ENCODE measurements at regions not wholly inside any gene's neighbourhood (a gene's known extent, or its start where the extent isn't known, plus 50 kb on each side); places are given as distances from the start of the nearest gene placed in this dataset.

GRCh38 chr6:166729658-166730057 lies 102.6 kb upstream of the RPS6KA2 start:
- TF ChIP-seq CTCF (IDR thresholded peaks at IDR 0.05) (no peak), POLR2AphosphoS5 (IDR thresholded peaks at IDR 0.05) (no peak), POLR2A (IDR thresholded peaks at IDR 0.05) (no peak)
